ENCODE measurements at regions not wholly inside any gene's neighbourhood (a gene's known extent, or its start where the extent isn't known, plus 50 kb on each side); places are given as distances from the start of the nearest gene placed in this dataset.

DNA sequence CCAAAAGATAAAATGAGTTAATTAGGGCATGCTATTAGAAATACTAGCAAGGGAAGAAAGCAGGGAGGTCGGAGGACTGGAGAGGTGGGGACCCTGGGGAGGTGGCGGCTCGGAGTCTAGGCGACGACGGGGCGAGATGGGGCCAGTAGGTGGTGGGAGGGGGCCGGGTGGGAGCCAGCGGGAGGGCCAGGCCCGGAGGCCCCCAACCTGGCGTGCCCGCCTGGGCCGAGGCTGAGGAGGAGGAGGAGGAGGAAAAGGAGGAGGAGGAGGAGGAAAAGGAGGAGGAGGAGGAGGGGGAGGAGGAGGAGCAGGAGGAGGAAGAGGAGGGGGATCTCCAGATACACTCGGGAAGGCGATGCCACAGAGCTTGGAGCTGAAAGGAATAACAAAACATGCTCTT, 426.2 kb downstream of the NR2F2 start:
- H3K9ac ChIP-seq (ENCODE audit: low read depth, low read length): no peak overlapping the region
- no peaks in the 10 kb centered on the region for H3K79me1 ChIP-seq (ENCODE audit: low read depth in 1 of 2, low read length in 2 of 2)
- DNase-seq (no peak), ATAC-seq (ENCODE audit: low read depth) (no peak)
- no peak overlapping the region for H2BK120ac ChIP-seq (ENCODE audit: low read depth, low read length)
- no peak overlapping the region for H2AFZ ChIP-seq (replicated peaks; ENCODE audit: low read length, poor library complexity)
- H2BK20ac ChIP-seq (ENCODE audit: low read depth, low read length): no peak overlapping the region
- ChIA-PET POLR2A (ENCODE audit: unreplicated experiment) (no interaction called here), CTCF (no interaction called here)
- TF ChIP-seq, protein P1, sequence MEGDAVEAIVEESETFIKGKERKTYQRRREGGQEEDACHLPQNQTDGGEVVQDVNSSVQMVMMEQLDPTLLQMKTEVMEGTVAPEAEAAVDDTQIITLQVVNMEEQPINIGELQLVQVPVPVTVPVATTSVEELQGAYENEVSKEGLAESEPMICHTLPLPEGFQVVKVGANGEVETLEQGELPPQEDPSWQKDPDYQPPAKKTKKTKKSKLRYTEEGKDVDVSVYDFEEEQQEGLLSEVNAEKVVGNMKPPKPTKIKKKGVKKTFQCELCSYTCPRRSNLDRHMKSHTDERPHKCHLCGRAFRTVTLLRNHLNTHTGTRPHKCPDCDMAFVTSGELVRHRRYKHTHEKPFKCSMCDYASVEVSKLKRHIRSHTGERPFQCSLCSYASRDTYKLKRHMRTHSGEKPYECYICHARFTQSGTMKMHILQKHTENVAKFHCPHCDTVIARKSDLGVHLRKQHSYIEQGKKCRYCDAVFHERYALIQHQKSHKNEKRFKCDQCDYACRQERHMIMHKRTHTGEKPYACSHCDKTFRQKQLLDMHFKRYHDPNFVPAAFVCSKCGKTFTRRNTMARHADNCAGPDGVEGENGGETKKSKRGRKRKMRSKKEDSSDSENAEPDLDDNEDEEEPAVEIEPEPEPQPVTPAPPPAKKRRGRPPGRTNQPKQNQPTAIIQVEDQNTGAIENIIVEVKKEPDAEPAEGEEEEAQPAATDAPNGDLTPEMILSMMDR (conservative IDR thresholded peaks at IDR 0.05; ENCODE audit: low read depth, low read length): no peak
- no peak for TF ChIP-seq MAZ (IDR thresholded peaks at IDR 0.05; ENCODE audit: borderline replicate concordance, low read depth, low read length)
- no peak for TF ChIP-seq RFX5 (IDR thresholded peaks at IDR 0.05; ENCODE audit: low read depth, low read length)
- no peak for TF ChIP-seq FOS (IDR thresholded peaks at IDR 0.05; ENCODE audit: low read depth, low read length)
- no peak for TF ChIP-seq NFE2L2 (IDR thresholded peaks at IDR 0.05; ENCODE audit: low read depth, low read length)
- no peak for TF ChIP-seq RAD21 (IDR thresholded peaks at IDR 0.05; ENCODE audit: low read length)
- no peak for TF ChIP-seq SMC3 (IDR thresholded peaks at IDR 0.05; ENCODE audit: low read depth, low read length)
- no peak for TF ChIP-seq MAFK (IDR thresholded peaks at IDR 0.05; ENCODE audit: low read depth, low read length)
- TF ChIP-seq POLR2A (IDR thresholded peaks at IDR 0.05; ENCODE audit: low read depth, low read length): no peak
- no peak for TF ChIP-seq MXI1 (IDR thresholded peaks at IDR 0.05; ENCODE audit: borderline replicate concordance, low read depth, low read length)
- H3K27ac ChIP-seq (ENCODE audit: insufficient read depth, low read length): no peak overlapping the region
- no peak overlapping the region for H3K14ac ChIP-seq (replicated peaks; ENCODE audit: low read depth, low read length)
- no peak overlapping the region for H3K4me2 ChIP-seq (ENCODE audit: low read depth, low read length)
- peaks cover 10% of the 10 kb centered on the region for H3K9me3 ChIP-seq (ENCODE audit: control insufficient read depth, insufficient read depth, low read length)
- no peak overlapping the region for H2BK15ac ChIP-seq (ENCODE audit: low read depth, low read length)
- no peak overlapping the region for H2AK5ac ChIP-seq (ENCODE audit: low read depth, low read length)
- H3K4ac ChIP-seq (ENCODE audit: low read depth, low read length): no peak overlapping the region
- no peak overlapping the region for H3K18ac ChIP-seq (ENCODE audit: low read depth, low read length)
- no peaks in the 10 kb centered on the region for H3K4me1 ChIP-seq (ENCODE audit: control insufficient read depth, insufficient read depth, low read length)
- no peaks in the 10 kb centered on the region for H3K27me3 ChIP-seq (ENCODE audit: control insufficient read depth, insufficient read depth, low read length)
- H3K23ac ChIP-seq (ENCODE audit: low read depth, low read length): no peak overlapping the region
- H4K20me1 ChIP-seq (ENCODE audit: insufficient read depth, low read length): no peaks in the 10 kb centered on the region
- no peak overlapping the region for H3K4me3 ChIP-seq (ENCODE audit: insufficient read depth, low read depth, low read length)
- no peak overlapping the region for H4K5ac ChIP-seq (ENCODE audit: low read depth, low read length)
- no peak overlapping the region for H2BK5ac ChIP-seq (ENCODE audit: low read depth, low read length, poor library complexity, severe bottlenecking)
- H2AK9ac ChIP-seq (replicated peaks; ENCODE audit: low read depth, low read length, poor library complexity): no peak overlapping the region
- H3K36me3 ChIP-seq (ENCODE audit: control insufficient read depth, insufficient read depth, low read length): no peaks in the 10 kb centered on the region
- H3K56ac ChIP-seq (ENCODE audit: extremely low read depth, insufficient read depth, low read length): no peak overlapping the region
- no peak overlapping the region for H4K8ac ChIP-seq (ENCODE audit: low read depth in 2 of 2, low read length in 2 of 2)
- intact Hi-C loops (cut with micrococcal nuclease): no loop called here
- no TSS peak for BruUV-seq (replicated peaks)
- H3K9me1 ChIP-seq (ENCODE audit: insufficient read depth, low read length): no peaks in the 10 kb centered on the region
- WGBS, 2 experiments (ENCODE audit: extremely low coverage in 2 of 2, insufficient read length in 1 of 2): 20% methylated on average over 1 of the region's 15 CpGs; no CpG with 5 or more reads in 1 of the 2 experiments
- no peak overlapping the region for H4K91ac ChIP-seq (ENCODE audit: insufficient read depth, low read depth, low read length)
- in situ Hi-C loops (cut with MboI; ENCODE audit: low sequenced_read_pairs): no loop called here
- dilution Hi-C loops (cut with HindIII; ENCODE audit: low sequenced_read_pairs, unreplicated experiment): no loop called here

Measured in IMR-90 (cell line).